GM12878 (cell line): ENCODE measurements at regions not wholly inside any gene's neighbourhood (a gene's known extent, or its start where the extent isn't known, plus 50 kb on each side); places are given as distances from the start of the nearest gene placed in this dataset.

ENCODE experiments used
- ATAC-seq: fragments of 200-7000 bp; cut with Tn5 transposase; 3 replicates; pipeline ENCODE4 v1.9.1; 2020; ENCODE audit warnings: mild to moderate bottlenecking, moderate library complexity
- BruUV-seq: library from RNA; stranded (reverse); fragments of 400-500 nt; replicated peaks from 2 replicates; lab custom pipeline; 2021; lab: Mats Ljungman, UMichigan
- CTCF ChIA-PET: fragments of 300-600 bp; sonication (Branson Sonifier 250); formaldehyde crosslinking; extraction: SDS; loops from one replicate; lab custom pipeline; 2021; ENCODE audit warnings: inconsistent platforms; lab: Yijun Ruan, JAX
- POLR2A ChIA-PET: fragments of 350-600 bp; formaldehyde crosslinking; extraction: SDS; loops from one replicate; lab custom pipeline; 2021; ENCODE audit warnings: inconsistent platforms; lab: Charles Lee
- RAD21 ChIA-PET: fragments of 300-600 bp; sonication (Branson Sonifier 250); formaldehyde crosslinking; loops from one replicate; lab custom pipeline; 2023; ENCODE audit warnings: antibody characterized with exemption; ENCODE audit not compliant: unreplicated experiment; lab: Charles Lee
- SMC1A ChIA-PET: fragments of 300-600 bp; sonication (Branson Sonifier 250); formaldehyde crosslinking; loops from one replicate; lab custom pipeline; 2023; ENCODE audit not compliant: unreplicated experiment, uncharacterized antibody; lab: Charles Lee
- DNase-seq: peaks from one replicate; pipeline ENCODE4 v3.0.0-alpha.2; 2011; ENCODE audit warnings: low read depth, low spot score
- FAIRE-seq: peaks from 3 replicates; lab custom pipeline; 2011; peaks lifted over from hg19 to GRCh38; lab: Jason Lieb, UNC
- H2AFZ ChIP-seq: 2 replicates; pipeline ENCODE4 v1.6.0; 2011; ENCODE audit warnings: low read depth, low read length, control low read depth; ENCODE audit not compliant: control insufficient read depth
- H3K27ac ChIP-seq: 2 replicates; pipeline ENCODE4 v1.5.1; 2011; ENCODE audit warnings: control low read depth; ENCODE audit not compliant: control insufficient read depth, insufficient read depth
- H3K27me3 ChIP-seq, 2 experiments: replicated peaks in 1 of 2; 2 replicates each; pipeline versions ENCODE4 v1.6.0 to v1.6.1; 2011; ENCODE audit warnings: low read length in 1 of 2; ENCODE audit not compliant: control insufficient read depth in 2 of 2, insufficient read depth in 2 of 2
- H3K36me3 ChIP-seq, 2 experiments: 2 replicates each; pipeline ENCODE4 v1.5.1; 2011; ENCODE audit warnings: low read length in 1 of 2; ENCODE audit not compliant: control insufficient read depth in 2 of 2, insufficient read depth in 2 of 2
- H3K4me1 ChIP-seq: 2 replicates; pipeline ENCODE4 v1.6.1; 2011; ENCODE audit warnings: mild to moderate bottlenecking, low read length, moderate library complexity, mixed read lengths; ENCODE audit not compliant: control insufficient read depth, insufficient read depth
- H3K4me2 ChIP-seq: 2 replicates; pipeline ENCODE4 v1.6.0; 2011; ENCODE audit warnings: control low read depth; ENCODE audit not compliant: control insufficient read depth, insufficient read depth
- H3K4me3 ChIP-seq: fragments of 200-600 bp; sonication (generic); 2 replicates; pipeline ENCODE4 v1.5.1; 2016
- H3K79me2 ChIP-seq: 2 replicates; pipeline ENCODE4 v1.6.0; 2011; ENCODE audit warnings: low read length; ENCODE audit not compliant: control insufficient read depth, insufficient read depth
- H3K9ac ChIP-seq: 2 replicates; pipeline ENCODE4 v1.8.0; 2011; ENCODE audit warnings: low read length, control low read depth, mixed read lengths; ENCODE audit not compliant: control insufficient read depth, insufficient read depth
- H3K9me3 ChIP-seq: replicated peaks from 3 replicates; pipeline ENCODE4 v1.5.1; 2011; ENCODE audit warnings: mild to moderate bottlenecking, low read length; ENCODE audit not compliant: control insufficient read depth, insufficient read depth
- H4K20me1 ChIP-seq: 2 replicates; pipeline ENCODE4 v1.6.0; 2011; ENCODE audit not compliant: control insufficient read depth, insufficient read depth
- BACH1 ChIP-seq: fragments of 450-650 bp; IDR thresholded peaks from 2 replicates; pipeline ENCODE4 v1.6.1; 2017; ENCODE audit warnings: mild to moderate bottlenecking, borderline replicate concordance
- MLLT1 ChIP-seq: fragments of 450-650 bp; IDR thresholded peaks from 2 replicates; pipeline ENCODE4 v1.6.1; 2016; ENCODE audit warnings: mild to moderate bottlenecking
- NR2C2 ChIP-seq: IDR thresholded peaks from 2 replicates; pipeline ENCODE4 v1.6.1; 2011; ENCODE audit warnings: borderline replicate concordance, low read depth; ENCODE audit not compliant: control insufficient read depth, insufficient read length
- RELA ChIP-seq: fragments of 450-650 bp; IDR thresholded peaks from 2 replicates; pipeline ENCODE4 v1.8.0; 2014; ENCODE audit warnings: borderline replicate concordance; ENCODE audit not compliant: partially characterized antibody
- REST ChIP-seq: IDR thresholded peaks from 2 replicates; pipeline ENCODE4 v1.6.1; 2012; ENCODE audit warnings: mild to moderate bottlenecking, low read depth, low read length
- in situ Hi-C: fragments of 300-500 bp; cut with MboI; formaldehyde crosslinking; loops from 9 replicates; pipeline ENCODE4 v1.14.3; 2018; ENCODE audit warnings: mixed read lengths
- intact Hi-C: fragments of 100-400 bp; cut with micrococcal nuclease; formaldehyde crosslinking; loops from one replicate; pipeline ENCODE4 v1.14.2; 2022; ENCODE audit not compliant: unreplicated experiment

- no peak overlapping the region for H3K9ac ChIP-seq
- ATAC-seq (no peak), DNase-seq (no peak), FAIRE-seq (no peak)
- in situ Hi-C loops (no loop called here), intact Hi-C loops (no loop called here)
- ChIA-PET RAD21 (no interaction called here), SMC1A (no interaction called here), CTCF (interaction anchor here (1.1 kb wide), 1 partner anchor 37 kb away, joined by 3 read pairs; no protein-coding TSS in a partner anchor), POLR2A (no interaction called here)
- no peaks in the 10 kb centered on the region for H3K27me3 ChIP-seq
- no peak overlapping the region for H3K4me3 ChIP-seq
- no TSS peak for BruUV-seq
- H3K4me2 ChIP-seq = no peak overlapping the region
- no peaks in the 10 kb centered on the region for H3K79me2 ChIP-seq
- H3K4me1 ChIP-seq = no peaks in the 10 kb centered on the region
- no peaks in the 10 kb centered on the region for H4K20me1 ChIP-seq
- H3K9me3 ChIP-seq = no peaks in the 10 kb centered on the region
- TF ChIP-seq NR2C2 (no peak), RELA (no peak), REST (no peak), BACH1 (no peak), MLLT1 (no peak)
- no peak overlapping the region for H3K27ac ChIP-seq
- H3K36me3 ChIP-seq = no peaks in the 10 kb centered on the region
- no peak overlapping the region for H2AFZ ChIP-seq
Observed at GRCh38 chr20:20897145-20897544, 184.7 kb upstream of the RALGAPA2 start.
